ENCODE measurements at regions not wholly inside any gene's neighbourhood (a gene's known extent, or its start where the extent isn't known, plus 50 kb on each side); places are given as distances from the start of the nearest gene placed in this dataset.

GRCh38 chr4:189785257-189785656 is 155.4 kb upstream of the FRG1 start:
- no peak overlapping the region for H3K9ac ChIP-seq (ENCODE audit: low read length)
- no peak overlapping the region for H3K27ac ChIP-seq (ENCODE audit: low read length)
- ATAC-seq (no peak), DNase-seq (no peak)
- peaks cover 20% of the 10 kb centered on the region for H3K27me3 ChIP-seq (ENCODE audit: low read length)
- TF ChIP-seq, protein P1, sequence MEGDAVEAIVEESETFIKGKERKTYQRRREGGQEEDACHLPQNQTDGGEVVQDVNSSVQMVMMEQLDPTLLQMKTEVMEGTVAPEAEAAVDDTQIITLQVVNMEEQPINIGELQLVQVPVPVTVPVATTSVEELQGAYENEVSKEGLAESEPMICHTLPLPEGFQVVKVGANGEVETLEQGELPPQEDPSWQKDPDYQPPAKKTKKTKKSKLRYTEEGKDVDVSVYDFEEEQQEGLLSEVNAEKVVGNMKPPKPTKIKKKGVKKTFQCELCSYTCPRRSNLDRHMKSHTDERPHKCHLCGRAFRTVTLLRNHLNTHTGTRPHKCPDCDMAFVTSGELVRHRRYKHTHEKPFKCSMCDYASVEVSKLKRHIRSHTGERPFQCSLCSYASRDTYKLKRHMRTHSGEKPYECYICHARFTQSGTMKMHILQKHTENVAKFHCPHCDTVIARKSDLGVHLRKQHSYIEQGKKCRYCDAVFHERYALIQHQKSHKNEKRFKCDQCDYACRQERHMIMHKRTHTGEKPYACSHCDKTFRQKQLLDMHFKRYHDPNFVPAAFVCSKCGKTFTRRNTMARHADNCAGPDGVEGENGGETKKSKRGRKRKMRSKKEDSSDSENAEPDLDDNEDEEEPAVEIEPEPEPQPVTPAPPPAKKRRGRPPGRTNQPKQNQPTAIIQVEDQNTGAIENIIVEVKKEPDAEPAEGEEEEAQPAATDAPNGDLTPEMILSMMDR (conservative IDR thresholded peaks at IDR 0.05; ENCODE audit: low read depth, low read length), result no peak
- TF ChIP-seq EZH2phosphoT487 (IDR thresholded peaks at IDR 0.05; ENCODE audit: borderline replicate concordance, low read length), result no peak
- TF ChIP-seq EZH2 (IDR thresholded peaks at IDR 0.05; ENCODE audit: low read length, unreplicated experiment), result no peak
- no peaks in the 10 kb centered on the region for H3K9me2 ChIP-seq (replicated peaks; ENCODE audit: low read length)
- ChIA-PET CTCF (no interaction called here), POLR2A (ENCODE audit: unreplicated experiment) (no interaction called here)
- no peaks in the 10 kb centered on the region for H3K36me3 ChIP-seq (ENCODE audit: low read depth, low read length)
- no peak overlapping the region for H2AFZ ChIP-seq (ENCODE audit: low read length)
- H3K4me3 ChIP-seq (ENCODE audit: low read length), result no peak overlapping the region
- H3K79me2 ChIP-seq (ENCODE audit: low read length), result no peaks in the 10 kb centered on the region
- no TSS peak for BruUV-seq (replicated peaks)
- H3K4me1 ChIP-seq (ENCODE audit: insufficient read depth, low read length), result no peaks in the 10 kb centered on the region
- no peaks in the 10 kb centered on the region for H3K9me3 ChIP-seq (ENCODE audit: low read length)
- H4K20me1 ChIP-seq (ENCODE audit: low read length), result no peaks in the 10 kb centered on the region
- intact Hi-C loops (cut with micrococcal nuclease), result no loop called here
- H3K4me2 ChIP-seq (ENCODE audit: low read length), result no peak overlapping the region
- no peaks in the 10 kb centered on the region for H3F3A ChIP-seq (ENCODE audit: low read length, unreplicated experiment)

DNA sequence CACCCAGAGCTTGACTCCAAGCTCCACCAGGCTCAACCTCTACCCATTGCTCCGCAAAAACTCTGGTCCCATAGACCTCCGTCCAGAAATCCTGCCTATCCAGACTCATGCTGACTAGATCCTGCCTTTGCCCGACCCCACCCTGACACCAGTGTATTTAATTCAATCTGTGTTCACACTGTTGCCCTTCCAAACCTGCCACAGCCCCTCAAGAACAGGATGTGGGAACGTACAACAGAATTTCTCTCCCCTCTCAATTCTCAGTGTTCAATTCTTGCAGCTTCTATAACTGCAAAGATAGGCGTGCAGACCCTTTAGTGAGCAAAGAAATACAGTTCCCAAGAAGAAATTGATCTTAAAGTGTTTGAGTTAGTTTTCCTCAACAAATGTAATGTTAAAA is 154.2 kb upstream of the FRG1 start:
- intact Hi-C loops (cut with micrococcal nuclease), result no loop called here
- H3K9me3 ChIP-seq (ENCODE audit: low read length), result no peaks in the 10 kb centered on the region

More for the DNA sequence above, 154.2 kb upstream of the FRG1 start:
- no peaks in the 10 kb centered on the region for H3K79me2 ChIP-seq (ENCODE audit: low read length)
- no peaks in the 10 kb centered on the region for H3K4me1 ChIP-seq (ENCODE audit: insufficient read depth, low read length)
- BruUV-seq (replicated peaks), result no TSS peak
- ATAC-seq (no peak), DNase-seq (no peak)
- no peaks in the 10 kb centered on the region for H3F3A ChIP-seq (ENCODE audit: low read length, unreplicated experiment)
- no peaks in the 10 kb centered on the region for H4K20me1 ChIP-seq (ENCODE audit: low read length)
- H3K4me2 ChIP-seq (ENCODE audit: low read length), result no peak overlapping the region
- POLR2A ChIA-PET (ENCODE audit: unreplicated experiment), result no interaction called here
- H3K36me3 ChIP-seq (ENCODE audit: low read depth, low read length), result no peaks in the 10 kb centered on the region
- peaks cover 20% of the 10 kb centered on the region for H3K27me3 ChIP-seq (ENCODE audit: low read length)
- no peak overlapping the region for H3K9ac ChIP-seq (ENCODE audit: low read length)
- CTCF ChIA-PET, result no interaction called here
- TF ChIP-seq EZH2 (IDR thresholded peaks at IDR 0.05; ENCODE audit: low read length, unreplicated experiment) (no peak), EZH2phosphoT487 (IDR thresholded peaks at IDR 0.05; ENCODE audit: borderline replicate concordance, low read length) (no peak)
- TF ChIP-seq, protein P1 (conservative IDR thresholded peaks at IDR 0.05; ENCODE audit: low read depth, low read length), result no peak
- H3K4me3 ChIP-seq (ENCODE audit: low read length), result no peak overlapping the region
- H2AFZ ChIP-seq (ENCODE audit: low read length), result no peak overlapping the region
- no peak overlapping the region for H3K27ac ChIP-seq (ENCODE audit: low read length)
- no peaks in the 10 kb centered on the region for H3K9me2 ChIP-seq (replicated peaks; ENCODE audit: low read length)

Measured in PC-3 (cell line).